ENCODE measurements at regions not wholly inside any gene's neighbourhood (a gene's known extent, or its start where the extent isn't known, plus 50 kb on each side); places are given as distances from the start of the nearest gene placed in this dataset.

- Mint-ChIP-seq H3K4me3 (no peak overlapping the region), H3K27ac (no peak overlapping the region), H3K4me1 (no peaks in the 10 kb centered on the region), H3K36me3 (ENCODE audit: low read depth) (peaks cover 29% of the 10 kb centered on the region), H3K27me3 (no peaks in the 10 kb centered on the region), H3K9me3 (peaks cover 38% of the 10 kb centered on the region)
- intact Hi-C loops (cut with micrococcal nuclease): no loop called here
- peak; percentile 43 for DNase-seq
Measured at GRCh38 chr19:27772059-27772458, 1440.9 kb downstream of the UQCRFS1 start.

- Mint-ChIP-seq H3K4me1 (no peaks in the 10 kb centered on the region), H3K4me3 (no peak overlapping the region), H3K36me3 (ENCODE audit: low read depth) (peaks cover 15% of the 10 kb centered on the region), H3K9me3 (peaks cover 33% of the 10 kb centered on the region), H3K27ac (no peak overlapping the region), H3K27me3 (no peaks in the 10 kb centered on the region)
- intact Hi-C loops (cut with micrococcal nuclease): no loop called here
- DNase-seq: no peak
Measured at GRCh38 chr19:27770095-27770494, 1442.9 kb downstream of the UQCRFS1 start.

GRCh38 chr19:27767234-27767633 lies 1445.7 kb downstream of the UQCRFS1 start:
- no peak overlapping the region for H3K4me3 Mint-ChIP-seq
- no peaks in the 10 kb centered on the region for H3K27me3 Mint-ChIP-seq
- H3K36me3 Mint-ChIP-seq (ENCODE audit: low read depth): peaks cover 3% of the 10 kb centered on the region
- no peak overlapping the region for H3K27ac Mint-ChIP-seq
- DNase-seq: no peak
- peaks cover 35% of the 10 kb centered on the region for H3K9me3 Mint-ChIP-seq
- intact Hi-C loops (cut with micrococcal nuclease): no loop called here
- no peaks in the 10 kb centered on the region for H3K4me1 Mint-ChIP-seq

GRCh38 chr19:27765912-27766725 lies 1446.8 kb downstream of the UQCRFS1 start:
- DNase-seq: no peak
- Mint-ChIP-seq H3K27me3 (no peaks in the 10 kb centered on the region), H3K4me1 (no peaks in the 10 kb centered on the region), H3K36me3 (ENCODE audit: low read depth) (no peaks in the 10 kb centered on the region), H3K9me3 (peaks cover 43% of the 10 kb centered on the region), H3K4me3 (no peak overlapping the region), H3K27ac (no peak overlapping the region)
- intact Hi-C loops (cut with micrococcal nuclease): no loop called here

- no peak overlapping the region for H3K4me3 Mint-ChIP-seq
Measured at GRCh38 chr19:27765397-27765796, 1447.6 kb downstream of the UQCRFS1 start.

GRCh38 chr19:27764186-27764804 lies 1448.7 kb downstream of the UQCRFS1 start:
- DNase-seq: no peak
- intact Hi-C loops (cut with micrococcal nuclease): no loop called here
- Mint-ChIP-seq H3K4me1 (no peaks in the 10 kb centered on the region), H3K27ac (no peak overlapping the region), H3K27me3 (no peaks in the 10 kb centered on the region), H3K36me3 (ENCODE audit: low read depth) (no peaks in the 10 kb centered on the region), H3K4me3 (no peak overlapping the region), H3K9me3 (peaks cover 42% of the 10 kb centered on the region)

More at GRCh38 chr19:27765397-27765796, 1447.6 kb downstream of the UQCRFS1 start:
- Mint-ChIP-seq H3K27me3 (no peaks in the 10 kb centered on the region), H3K4me1 (no peaks in the 10 kb centered on the region), H3K27ac (no peak overlapping the region), H3K9me3 (peaks cover 49% of the 10 kb centered on the region), H3K36me3 (ENCODE audit: low read depth) (no peaks in the 10 kb centered on the region)
- no peak for DNase-seq
- intact Hi-C loops (cut with micrococcal nuclease): no loop called here

- intact Hi-C loops (cut with micrococcal nuclease): no loop called here
- H3K4me1 Mint-ChIP-seq: no peaks in the 10 kb centered on the region
- H3K9me3 Mint-ChIP-seq: peaks cover 48% of the 10 kb centered on the region
- H3K27me3 Mint-ChIP-seq: no peaks in the 10 kb centered on the region
- no peaks in the 10 kb centered on the region for H3K36me3 Mint-ChIP-seq (ENCODE audit: low read depth)
- H3K4me3 Mint-ChIP-seq: no peak overlapping the region
- H3K27ac Mint-ChIP-seq: no peak overlapping the region
- DNase-seq: no peak
Measured at GRCh38 chr19:27762933-27763332, 1450.0 kb downstream of the UQCRFS1 start.

- Mint-ChIP-seq H3K27me3 (no peaks in the 10 kb centered on the region), H3K27ac (no peak overlapping the region), H3K9me3 (peaks cover 43% of the 10 kb centered on the region), H3K4me3 (no peak overlapping the region), H3K36me3 (ENCODE audit: low read depth) (no peaks in the 10 kb centered on the region), H3K4me1 (no peaks in the 10 kb centered on the region)
- intact Hi-C loops (cut with micrococcal nuclease): no loop called here
- DNase-seq: no peak
Measured at GRCh38 chr19:27759896-27760295, 1453.1 kb downstream of the UQCRFS1 start.

GRCh38 chr19:27758626-27759505 lies 1454.1 kb downstream of the UQCRFS1 start:
- no peaks in the 10 kb centered on the region for H3K27me3 Mint-ChIP-seq
- intact Hi-C loops (cut with micrococcal nuclease): no loop called here
- no peaks in the 10 kb centered on the region for H3K4me1 Mint-ChIP-seq
- no peak overlapping the region for H3K27ac Mint-ChIP-seq
- H3K4me3 Mint-ChIP-seq: no peak overlapping the region
- peaks cover 48% of the 10 kb centered on the region for H3K9me3 Mint-ChIP-seq
- no peak for DNase-seq
- no peaks in the 10 kb centered on the region for H3K36me3 Mint-ChIP-seq (ENCODE audit: low read depth)

- Mint-ChIP-seq H3K27ac (no peak overlapping the region), H3K27me3 (no peaks in the 10 kb centered on the region), H3K9me3 (peaks cover 31% of the 10 kb centered on the region)
Measured at GRCh38 chr19:27754700-27755099, 1458.3 kb downstream of the UQCRFS1 start.

GRCh38 chr19:27753622-27754021 lies 1459.3 kb downstream of the UQCRFS1 start:
- Mint-ChIP-seq H3K9me3 (peaks cover 28% of the 10 kb centered on the region), H3K36me3 (ENCODE audit: low read depth) (no peaks in the 10 kb centered on the region), H3K27ac (no peak overlapping the region), H3K4me3 (no peak overlapping the region), H3K4me1 (no peaks in the 10 kb centered on the region), H3K27me3 (no peaks in the 10 kb centered on the region)
- DNase-seq: no peak
- intact Hi-C loops (cut with micrococcal nuclease): no loop called here

More at GRCh38 chr19:27754700-27755099, 1458.3 kb downstream of the UQCRFS1 start:
- Mint-ChIP-seq H3K36me3 (ENCODE audit: low read depth) (no peaks in the 10 kb centered on the region), H3K4me3 (no peak overlapping the region), H3K4me1 (no peaks in the 10 kb centered on the region)
- no peak for DNase-seq
- intact Hi-C loops (cut with micrococcal nuclease): no loop called here

- Mint-ChIP-seq H3K36me3 (ENCODE audit: low read depth) (no peaks in the 10 kb centered on the region), H3K9me3 (peaks cover 27% of the 10 kb centered on the region), H3K4me3 (no peak overlapping the region), H3K27me3 (no peaks in the 10 kb centered on the region), H3K27ac (no peak overlapping the region), H3K4me1 (no peaks in the 10 kb centered on the region)
- no peak for DNase-seq
- intact Hi-C loops (cut with micrococcal nuclease): no loop called here
Measured at GRCh38 chr19:27752530-27753184, 1460.3 kb downstream of the UQCRFS1 start.

GRCh38 chr19:27751044-27751391 lies 1461.9 kb downstream of the UQCRFS1 start:
- Mint-ChIP-seq H3K27ac (no peak overlapping the region), H3K36me3 (ENCODE audit: low read depth) (no peaks in the 10 kb centered on the region), H3K4me3 (no peak overlapping the region), H3K9me3 (peaks cover 30% of the 10 kb centered on the region), H3K27me3 (no peaks in the 10 kb centered on the region), H3K4me1 (no peaks in the 10 kb centered on the region)
- intact Hi-C loops (cut with micrococcal nuclease): no loop called here
- no peak for DNase-seq

Data from activated CD4-positive, alpha-beta T cell treated with anti-CD3 and anti-CD28 coated beads, Interleukin-2, amount 10 ng/mL, durations not matched to agents 24 days and 14 days (primary cell).